ENCODE measurements at regions not wholly inside any gene's neighbourhood (a gene's known extent, or its start where the extent isn't known, plus 50 kb on each side); places are given as distances from the start of the nearest gene placed in this dataset.

- no peak for TF ChIP-seq POLR2A (IDR thresholded peaks at IDR 0.05; ENCODE audit: borderline replicate concordance, extremely low read depth, insufficient read depth, insufficient read length)
- no peak for TF ChIP-seq POLR2AphosphoS5 (IDR thresholded peaks at IDR 0.05; ENCODE audit: low read depth, low read length)
- TF ChIP-seq EZH2 (IDR thresholded peaks at IDR 0.05) = no peak
- TF ChIP-seq ZNF274 (IDR thresholded peaks at IDR 0.05; ENCODE audit: low read depth, low read length) = no peak
- TF ChIP-seq, protein P1, sequence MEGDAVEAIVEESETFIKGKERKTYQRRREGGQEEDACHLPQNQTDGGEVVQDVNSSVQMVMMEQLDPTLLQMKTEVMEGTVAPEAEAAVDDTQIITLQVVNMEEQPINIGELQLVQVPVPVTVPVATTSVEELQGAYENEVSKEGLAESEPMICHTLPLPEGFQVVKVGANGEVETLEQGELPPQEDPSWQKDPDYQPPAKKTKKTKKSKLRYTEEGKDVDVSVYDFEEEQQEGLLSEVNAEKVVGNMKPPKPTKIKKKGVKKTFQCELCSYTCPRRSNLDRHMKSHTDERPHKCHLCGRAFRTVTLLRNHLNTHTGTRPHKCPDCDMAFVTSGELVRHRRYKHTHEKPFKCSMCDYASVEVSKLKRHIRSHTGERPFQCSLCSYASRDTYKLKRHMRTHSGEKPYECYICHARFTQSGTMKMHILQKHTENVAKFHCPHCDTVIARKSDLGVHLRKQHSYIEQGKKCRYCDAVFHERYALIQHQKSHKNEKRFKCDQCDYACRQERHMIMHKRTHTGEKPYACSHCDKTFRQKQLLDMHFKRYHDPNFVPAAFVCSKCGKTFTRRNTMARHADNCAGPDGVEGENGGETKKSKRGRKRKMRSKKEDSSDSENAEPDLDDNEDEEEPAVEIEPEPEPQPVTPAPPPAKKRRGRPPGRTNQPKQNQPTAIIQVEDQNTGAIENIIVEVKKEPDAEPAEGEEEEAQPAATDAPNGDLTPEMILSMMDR (IDR thresholded peaks at IDR 0.05 in 2 of 3, conservative IDR thresholded peaks at IDR 0.05 in 1 of 3; ENCODE audit: borderline replicate concordance in 1 of 3, insufficient read depth in 1 of 3, low read depth in 2 of 3, low read length in 2 of 3) = no peak
- TF ChIP-seq FOSL1 (IDR thresholded peaks at IDR 0.05; ENCODE audit: low read depth) = no peak
- no peak for TF ChIP-seq CEBPB (IDR thresholded peaks at IDR 0.05; ENCODE audit: low read depth)
- TF ChIP-seq, protein P2, sequence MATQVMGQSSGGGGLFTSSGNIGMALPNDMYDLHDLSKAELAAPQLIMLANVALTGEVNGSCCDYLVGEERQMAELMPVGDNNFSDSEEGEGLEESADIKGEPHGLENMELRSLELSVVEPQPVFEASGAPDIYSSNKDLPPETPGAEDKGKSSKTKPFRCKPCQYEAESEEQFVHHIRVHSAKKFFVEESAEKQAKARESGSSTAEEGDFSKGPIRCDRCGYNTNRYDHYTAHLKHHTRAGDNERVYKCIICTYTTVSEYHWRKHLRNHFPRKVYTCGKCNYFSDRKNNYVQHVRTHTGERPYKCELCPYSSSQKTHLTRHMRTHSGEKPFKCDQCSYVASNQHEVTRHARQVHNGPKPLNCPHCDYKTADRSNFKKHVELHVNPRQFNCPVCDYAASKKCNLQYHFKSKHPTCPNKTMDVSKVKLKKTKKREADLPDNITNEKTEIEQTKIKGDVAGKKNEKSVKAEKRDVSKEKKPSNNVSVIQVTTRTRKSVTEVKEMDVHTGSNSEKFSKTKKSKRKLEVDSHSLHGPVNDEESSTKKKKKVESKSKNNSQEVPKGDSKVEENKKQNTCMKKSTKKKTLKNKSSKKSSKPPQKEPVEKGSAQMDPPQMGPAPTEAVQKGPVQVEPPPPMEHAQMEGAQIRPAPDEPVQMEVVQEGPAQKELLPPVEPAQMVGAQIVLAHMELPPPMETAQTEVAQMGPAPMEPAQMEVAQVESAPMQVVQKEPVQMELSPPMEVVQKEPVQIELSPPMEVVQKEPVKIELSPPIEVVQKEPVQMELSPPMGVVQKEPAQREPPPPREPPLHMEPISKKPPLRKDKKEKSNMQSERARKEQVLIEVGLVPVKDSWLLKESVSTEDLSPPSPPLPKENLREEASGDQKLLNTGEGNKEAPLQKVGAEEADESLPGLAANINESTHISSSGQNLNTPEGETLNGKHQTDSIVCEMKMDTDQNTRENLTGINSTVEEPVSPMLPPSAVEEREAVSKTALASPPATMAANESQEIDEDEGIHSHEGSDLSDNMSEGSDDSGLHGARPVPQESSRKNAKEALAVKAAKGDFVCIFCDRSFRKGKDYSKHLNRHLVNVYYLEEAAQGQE (IDR thresholded peaks at IDR 0.05; ENCODE audit: low read depth) = no peak
- TF ChIP-seq, protein P3, sequence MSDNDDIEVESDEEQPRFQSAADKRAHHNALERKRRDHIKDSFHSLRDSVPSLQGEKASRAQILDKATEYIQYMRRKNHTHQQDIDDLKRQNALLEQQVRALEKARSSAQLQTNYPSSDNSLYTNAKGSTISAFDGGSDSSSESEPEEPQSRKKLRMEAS (IDR thresholded peaks at IDR 0.05) = no peak
- TF ChIP-seq SIN3A (IDR thresholded peaks at IDR 0.05; ENCODE audit: low read depth) = no peak
- TF ChIP-seq, protein P4, sequence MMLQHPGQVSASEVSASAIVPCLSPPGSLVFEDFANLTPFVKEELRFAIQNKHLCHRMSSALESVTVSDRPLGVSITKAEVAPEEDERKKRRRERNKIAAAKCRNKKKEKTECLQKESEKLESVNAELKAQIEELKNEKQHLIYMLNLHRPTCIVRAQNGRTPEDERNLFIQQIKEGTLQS (IDR thresholded peaks at IDR 0.05) = no peak
- no peak for TF ChIP-seq ELF1 (IDR thresholded peaks at IDR 0.05; ENCODE audit: borderline replicate concordance, low read depth)
Measured at GRCh38 chr15:23806980-23807379, 119.9 kb upstream of the NDN start.

All from HCT116 (cell line).